OCI-LY1 (cell line): ENCODE measurements at regions not wholly inside any gene's neighbourhood (a gene's known extent, or its start where the extent isn't known, plus 50 kb on each side); places are given as distances from the start of the nearest gene placed in this dataset.

ENCODE experiments used
- H2AFZ ChIP-seq: fragments of 200-600 bp; sonication (generic), shearing (Covaris generic); 2 replicates; pipeline ENCODE4 v1.6.0; 2014; ENCODE audit warnings: antibody characterized with exemption, mild to moderate bottlenecking, low read length
- H3F3A ChIP-seq: fragments of 200-600 bp; sonication (generic), shearing (Covaris generic); 2 replicates; pipeline ENCODE4 v1.6.0; 2014; ENCODE audit warnings: mild to moderate bottlenecking, antibody characterized with exemption, low read length, moderate library complexity; ENCODE audit not compliant: insufficient read depth
- H3K27ac ChIP-seq: fragments of 200-600 bp; sonication (generic); 2 replicates; pipeline ENCODE4 v1.5.1; 2014; ENCODE audit warnings: low read length, mixed run types, mild to moderate bottlenecking, low read depth; ENCODE audit not compliant: poor library complexity, severe bottlenecking
- H3K27me3 ChIP-seq: fragments of 200-600 bp; sonication (generic); 2 replicates; pipeline ENCODE4 v1.6.0; 2014; ENCODE audit warnings: antibody characterized with exemption, mild to moderate bottlenecking, low read length, moderate library complexity; ENCODE audit not compliant: insufficient read depth
- H3K36me3 ChIP-seq: fragments of 200-600 bp; sonication (generic); 2 replicates; pipeline ENCODE4 v1.6.1; 2014; ENCODE audit warnings: mild to moderate bottlenecking, antibody characterized with exemption, low read length, moderate library complexity, mixed read lengths; ENCODE audit not compliant: insufficient read depth
- H3K4me1 ChIP-seq: fragments of 200-600 bp; sonication (generic); 2 replicates; pipeline ENCODE4 v1.5.1; 2014; ENCODE audit warnings: mild to moderate bottlenecking, low read length, moderate library complexity; ENCODE audit not compliant: insufficient read depth, severe bottlenecking
- H3K4me2 ChIP-seq: fragments of 200-600 bp; sonication (generic), shearing (Covaris generic); 2 replicates; pipeline ENCODE4 v1.6.1; 2014; ENCODE audit warnings: low read length
- H3K4me3 ChIP-seq: fragments of 200-600 bp; sonication (generic); 2 replicates; pipeline ENCODE4 v1.5.1; 2014; ENCODE audit warnings: low read length, low read depth, mild to moderate bottlenecking, mixed read lengths; ENCODE audit not compliant: poor library complexity, severe bottlenecking
- H3K79me2 ChIP-seq: fragments of 200-600 bp; shearing (Covaris generic); 2 replicates; pipeline ENCODE4 v1.6.1; 2016; ENCODE audit warnings: mixed run types, low read length, mixed read lengths; ENCODE audit not compliant: insufficient read depth
- H3K9ac ChIP-seq: fragments of 200-600 bp; sonication (generic), shearing (Covaris generic); 2 replicates; pipeline ENCODE4 v1.6.1; 2014; ENCODE audit warnings: mild to moderate bottlenecking, low read length, mixed read lengths
- H3K9me2 ChIP-seq: fragments of 200-600 bp; sonication (generic), shearing (Covaris generic); 2 replicates; pipeline ENCODE4 v1.6.1; 2014; ENCODE audit warnings: low read depth, mild to moderate bottlenecking, low read length, mixed read lengths
- H3K9me3 ChIP-seq: fragments of 200-600 bp; shearing (Covaris generic); 2 replicates; pipeline ENCODE4 v1.6.1; 2014; ENCODE audit warnings: low read length, mixed read lengths
- H4K20me1 ChIP-seq: fragments of 200-600 bp; sonication (generic), shearing (Covaris generic); 2 replicates; pipeline ENCODE4 v1.6.0; 2016; ENCODE audit warnings: mild to moderate bottlenecking, low read length; ENCODE audit not compliant: insufficient read depth
- CTCF ChIP-seq: fragments of 200-600 bp; sonication (generic), shearing (Covaris generic); IDR thresholded peaks from 2 replicates; pipeline ENCODE4 v1.5.1; 2017; ENCODE audit warnings: mild to moderate bottlenecking, antibody characterized with exemption, low read length, moderate library complexity, mixed read lengths
- EZH2 ChIP-seq: fragments of 200-600 bp; sonication (generic), shearing (Covaris generic); IDR thresholded peaks from 2 replicates; pipeline ENCODE4 v1.8.0; 2017; ENCODE audit warnings: borderline replicate concordance, mixed run types, mild to moderate bottlenecking, antibody characterized with exemption, low read length, moderate library complexity, mixed read lengths

- Histone ChIP-seq H3K36me3 (no peaks in the 10 kb centered on the region), H3K27me3 (no peaks in the 10 kb centered on the region), H4K20me1 (no peaks in the 10 kb centered on the region), H2AFZ (no peak overlapping the region), H3K4me3 (no peak overlapping the region), H3K79me2 (no peaks in the 10 kb centered on the region), H3K9ac (no peak overlapping the region), H3F3A (no peaks in the 10 kb centered on the region), H3K27ac (no peak overlapping the region), H3K4me1 (no peaks in the 10 kb centered on the region), H3K4me2 (no peak overlapping the region), H3K9me3 (no peaks in the 10 kb centered on the region), H3K9me2 (0 out of 2 replicates have a peak, but pooled peaks cover 2% of the 10 kb centered on the region)
- TF ChIP-seq EZH2 (no peak), CTCF (no peak)
Measured at GRCh38 chr3:152093901-152094300, 174.8 kb upstream of the MBNL1 start.

- H3F3A ChIP-seq, result no peaks in the 10 kb centered on the region
- H3K4me3 ChIP-seq, result no peak overlapping the region
- H3K27me3 ChIP-seq, result no peaks in the 10 kb centered on the region
- H2AFZ ChIP-seq, result no peak overlapping the region
- no peaks in the 10 kb centered on the region for H3K36me3 ChIP-seq
- 0 out of 2 replicates have a peak, but pooled peaks cover 2% of the 10 kb centered on the region for H3K9me2 ChIP-seq
- no peak overlapping the region for H3K4me2 ChIP-seq
- H4K20me1 ChIP-seq, result no peaks in the 10 kb centered on the region
- H3K4me1 ChIP-seq, result no peaks in the 10 kb centered on the region
- H3K79me2 ChIP-seq, result no peaks in the 10 kb centered on the region
- no peak overlapping the region for H3K27ac ChIP-seq
- no peak for TF ChIP-seq CTCF
- no peak for TF ChIP-seq EZH2
- H3K9me3 ChIP-seq, result no peaks in the 10 kb centered on the region
- H3K9ac ChIP-seq, result no peak overlapping the region
Measured at GRCh38 chr3:152094406-152094805, 174.3 kb upstream of the MBNL1 start.

- H3K9me2 ChIP-seq, result 0 out of 2 replicates have a peak, but pooled peaks cover 2% of the 10 kb centered on the region
- no peaks in the 10 kb centered on the region for H3K4me1 ChIP-seq
- no peaks in the 10 kb centered on the region for H3K9me3 ChIP-seq
- TF ChIP-seq EZH2, result no peak
- no peak for TF ChIP-seq CTCF
- H3K9ac ChIP-seq, result no peak overlapping the region
- no peak overlapping the region for H3K27ac ChIP-seq
- H3K79me2 ChIP-seq, result no peaks in the 10 kb centered on the region
- no peak overlapping the region for H2AFZ ChIP-seq
- H3F3A ChIP-seq, result no peaks in the 10 kb centered on the region
- H3K36me3 ChIP-seq, result no peaks in the 10 kb centered on the region
- no peaks in the 10 kb centered on the region for H3K27me3 ChIP-seq
- no peaks in the 10 kb centered on the region for H4K20me1 ChIP-seq
- no peak overlapping the region for H3K4me3 ChIP-seq
- no peak overlapping the region for H3K4me2 ChIP-seq
Measured at GRCh38 chr3:152095472-152095871, 173.3 kb upstream of the MBNL1 start.
